SK-N-MC (cell line): ENCODE measurements at regions not wholly inside any gene's neighbourhood (a gene's known extent, or its start where the extent isn't known, plus 50 kb on each side); places are given as distances from the start of the nearest gene placed in this dataset.

Experiments used
- EZH2 ChIP-seq: fragments of 200-600 bp; sonication (generic); IDR thresholded peaks from one replicate; pipeline ENCODE4 v1.6.1; 2017; ENCODE audit warnings: antibody characterized with exemption
- POLR2AphosphoS5 ChIP-seq: IDR thresholded peaks from 2 replicates; pipeline ENCODE4 v1.6.1; 2012; ENCODE audit warnings: mild to moderate bottlenecking, low read depth, low read length, borderline replicate concordance

GRCh38 chr11:112795142-112795815 lies 165.9 kb upstream of the NCAM1 start:
- TF ChIP-seq POLR2AphosphoS5 (no peak), EZH2 (no peak)
